ENCODE measurements at regions not wholly inside any gene's neighbourhood (a gene's known extent, or its start where the extent isn't known, plus 50 kb on each side); places are given as distances from the start of the nearest gene placed in this dataset.

GRCh38 chr2:186302263-186302662, 183.8 kb upstream of the ZC3H15 start:
- no peak for TF ChIP-seq GATA2 (IDR thresholded peaks at IDR 0.05; ENCODE audit: low read depth, low read length)
- TF ChIP-seq GATA3 (IDR thresholded peaks at IDR 0.05; ENCODE audit: low read depth, low read length), result no peak
